ENCODE measurements at regions not wholly inside any gene's neighbourhood (a gene's known extent, or its start where the extent isn't known, plus 50 kb on each side); places are given as distances from the start of the nearest gene placed in this dataset.

- no peak for DNase-seq (ENCODE audit: low spot score)
Measured at GRCh38 chr2:41062336-41062735, 610.4 kb upstream of the SLC8A1 start.

GRCh38 chr2:41066168-41066567, 614.3 kb upstream of the SLC8A1 start:
- no peak for DNase-seq (ENCODE audit: low spot score)

GRCh38 chr2:41068740-41069139, 616.9 kb upstream of the SLC8A1 start:
- no peak for DNase-seq (ENCODE audit: low spot score)

GRCh38 chr2:41078341-41078740, 626.5 kb upstream of the SLC8A1 start:
- DNase-seq (ENCODE audit: low spot score), result no peak

GRCh38 chr2:41079011-41079410, 627.1 kb upstream of the SLC8A1 start:
- no peak for DNase-seq (ENCODE audit: low spot score)

- DNase-seq (ENCODE audit: low spot score), result no peak
Measured at GRCh38 chr2:41084321-41084720, 632.4 kb upstream of the SLC8A1 start.

GRCh38 chr2:41087946-41088345, 636.1 kb upstream of the SLC8A1 start:
- DNase-seq (ENCODE audit: low spot score), result no peak

GRCh38 chr2:41101281-41101680, 649.4 kb upstream of the SLC8A1 start:
- no peak for DNase-seq (ENCODE audit: low spot score)

- no peak for DNase-seq (ENCODE audit: low spot score)
Measured at GRCh38 chr2:41109744-41110143, 657.9 kb upstream of the SLC8A1 start.

GRCh38 chr2:41111836-41112627, 660.1 kb upstream of the SLC8A1 start:
- no peak for DNase-seq (ENCODE audit: low spot score)

- no peak for DNase-seq (ENCODE audit: low spot score)
Measured at GRCh38 chr2:41116106-41116797, 664.4 kb upstream of the SLC8A1 start.

GRCh38 chr2:41119489-41119888, 667.6 kb upstream of the SLC8A1 start:
- no peak for DNase-seq (ENCODE audit: low spot score)

- no peak for DNase-seq (ENCODE audit: low spot score)
Measured at GRCh38 chr2:41123341-41123740, 671.5 kb upstream of the SLC8A1 start.

- no peak for DNase-seq (ENCODE audit: low spot score)
Measured at GRCh38 chr2:41127351-41127750, 675.5 kb upstream of the SLC8A1 start.

- DNase-seq (ENCODE audit: low spot score), result no peak
Measured at GRCh38 chr2:41129988-41130387, 678.1 kb upstream of the SLC8A1 start.

GRCh38 chr2:41137031-41137430, 685.1 kb upstream of the SLC8A1 start:
- DNase-seq (ENCODE audit: low spot score), result no peak

- DNase-seq (ENCODE audit: low spot score), result no peak
Measured at GRCh38 chr2:41141146-41141791, 689.4 kb upstream of the SLC8A1 start.

GRCh38 chr2:41142478-41142877, 690.6 kb upstream of the SLC8A1 start:
- no peak for DNase-seq (ENCODE audit: low spot score)

GRCh38 chr2:41145066-41145465, 693.2 kb upstream of the SLC8A1 start:
- DNase-seq (ENCODE audit: low spot score), result no peak

- DNase-seq (ENCODE audit: low spot score), result no peak
Measured at GRCh38 chr2:41149054-41149453, 697.2 kb upstream of the SLC8A1 start.

GRCh38 chr2:41151746-41152145, 699.9 kb upstream of the SLC8A1 start:
- no peak for DNase-seq (ENCODE audit: low spot score)

- DNase-seq (ENCODE audit: low spot score), result no peak
Measured at GRCh38 chr2:41152318-41152717, 700.4 kb upstream of the SLC8A1 start.

- DNase-seq (ENCODE audit: low spot score), result no peak
Measured at GRCh38 chr2:41160439-41160838, 708.5 kb upstream of the SLC8A1 start.
